ENCODE measurements at regions not wholly inside any gene's neighbourhood (a gene's known extent, or its start where the extent isn't known, plus 50 kb on each side); places are given as distances from the start of the nearest gene placed in this dataset.

DNA sequence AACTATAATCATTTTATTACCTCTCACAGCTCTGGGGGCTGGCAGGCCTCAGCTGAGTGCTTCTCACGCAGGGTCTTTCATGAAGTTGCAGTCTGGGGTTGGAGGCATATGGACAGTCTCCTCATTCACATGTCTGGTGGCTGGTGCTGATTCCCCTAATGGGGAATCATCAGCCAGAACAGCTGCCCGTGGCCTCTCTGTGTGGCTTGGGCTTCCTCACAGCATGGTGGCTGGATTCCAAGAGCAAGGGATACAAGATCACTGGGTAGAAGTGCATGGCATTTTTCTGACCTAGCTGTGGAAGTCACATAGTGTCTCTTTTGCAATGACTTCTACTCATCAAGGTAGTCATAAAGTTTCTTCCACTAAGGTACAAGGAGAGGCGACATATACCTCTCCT, 59.0 kb upstream of the LAPTM4A start:
- DNase-seq, result no peak

- DNase-seq, result peak; percentile 29 to 62
These were observed 57.4 kb upstream of the LAPTM4A start for GRCh38 chr2:20108655-20109396.

DNA sequence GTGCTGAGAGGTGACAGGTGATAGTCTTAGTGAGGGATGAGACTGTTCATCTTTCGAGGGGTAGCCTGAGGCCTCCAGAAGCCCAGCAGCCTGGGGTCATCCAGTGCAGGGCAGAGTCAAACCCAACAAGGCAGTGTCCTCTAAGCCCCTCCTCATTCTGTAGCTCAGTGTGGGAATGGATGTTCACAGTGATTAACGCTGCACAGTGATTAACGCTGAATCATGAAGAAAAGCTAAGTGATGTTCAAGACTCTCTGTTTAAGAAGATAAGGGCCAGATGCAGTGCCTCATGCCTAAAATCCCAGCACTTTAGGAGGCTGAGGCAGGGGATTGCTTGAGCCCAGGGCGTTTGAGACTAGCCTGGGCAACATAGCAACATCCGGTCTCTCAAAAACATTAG, 56.3 kb upstream of the LAPTM4A start:
- no peak for DNase-seq

DNA sequence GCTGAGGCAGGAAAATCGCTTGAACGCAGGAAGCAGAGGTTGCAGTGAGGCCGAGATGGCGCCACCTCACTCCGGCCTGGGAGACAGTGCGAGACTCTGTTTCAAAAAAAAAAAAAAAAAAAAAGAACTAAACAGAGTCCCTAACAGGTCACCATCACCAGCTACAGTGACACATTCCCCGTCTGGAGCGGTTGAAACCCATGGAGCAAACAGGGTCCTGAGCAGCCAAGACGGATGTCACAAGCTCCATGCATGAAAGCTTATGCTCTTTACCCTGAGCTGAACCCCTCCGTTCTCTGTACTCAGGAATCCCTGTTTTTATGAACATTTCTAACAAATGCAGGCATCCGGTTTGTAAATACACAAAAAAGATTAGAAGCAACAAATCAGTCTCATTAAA, 55.9 kb upstream of the LAPTM4A start:
- no peak for DNase-seq

- peak; percentile 16 to 26 for DNase-seq
These were observed 55.3 kb upstream of the LAPTM4A start for GRCh38 chr2:20106746-20107145.

GRCh38 chr2:20104900-20105545, 53.6 kb upstream of the LAPTM4A start:
- DNase-seq, result no peak

DNA sequence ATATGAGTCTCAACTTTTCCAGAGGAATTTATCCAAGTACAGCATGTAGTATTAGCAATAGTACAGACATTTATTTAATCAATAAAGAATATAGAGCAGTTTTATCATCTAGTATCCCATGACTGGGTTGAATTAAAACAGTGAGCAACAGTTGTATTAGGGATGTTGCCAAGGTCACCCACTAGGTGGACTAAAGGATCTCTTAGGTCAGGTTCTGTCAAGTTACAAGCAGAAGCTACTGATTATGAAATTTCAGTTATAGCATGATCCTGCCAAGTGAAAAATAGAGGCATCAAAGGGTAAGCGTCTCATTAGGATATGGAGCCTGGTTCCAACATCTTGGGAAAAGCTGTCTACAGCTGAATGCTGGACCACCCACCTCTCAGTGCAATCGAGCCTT, 52.1 kb upstream of the LAPTM4A start:
- DNase-seq, result peak; percentile 25 to 57
